ENCODE measurements at regions not wholly inside any gene's neighbourhood (a gene's known extent, or its start where the extent isn't known, plus 50 kb on each side); places are given as distances from the start of the nearest gene placed in this dataset.

GRCh38 chr5:73363911-73364730 is 84.5 kb downstream of the FOXD1 start:
- peaks cover 8% of the 10 kb centered on the region for H3K27me3 Mint-ChIP-seq (ENCODE audit: low read depth)
- Histone ChIP-seq H3K4me2 (ENCODE audit: insufficient read depth, insufficient read length, low read length) (no peak overlapping the region), H3K23ac (ENCODE audit: insufficient read length, low read depth, low read length) (no peak overlapping the region), H3K4ac (ENCODE audit: low read depth, low read length) (no peak overlapping the region), H3K9me3 (ENCODE audit: control insufficient read depth, low read depth, low read length) (no peaks in the 10 kb centered on the region), H2BK120ac (ENCODE audit: low read depth, low read length, poor library complexity, severe bottlenecking) (no peak overlapping the region), H3K4me1 (ENCODE audit: insufficient read depth, low read length) (no peaks in the 10 kb centered on the region), H4K8ac (replicated peaks; ENCODE audit: insufficient read length, low read depth, low read length) (no peak overlapping the region), H4K91ac (ENCODE audit: insufficient read length, low read depth, low read length) (no peak overlapping the region), H3K23me2 (ENCODE audit: insufficient read length, low read depth, low read length, poor library complexity, severe bottlenecking) (no peaks in the 10 kb centered on the region), H3K79me1 (ENCODE audit: insufficient read depth, low read depth, low read length, poor library complexity, severe bottlenecking) (no peaks in the 10 kb centered on the region), H3K9ac (ENCODE audit: extremely low read depth, insufficient read length, low read length) (no peak overlapping the region), H3K56ac (ENCODE audit: insufficient read length, low read depth, low read length) (no peak overlapping the region), H2AK5ac (ENCODE audit: insufficient read length, low read length) (no peak overlapping the region), H3T11ph (ENCODE audit: low read length) (no peak overlapping the region), H2BK12ac (ENCODE audit: insufficient read length, low read depth, low read length) (no peak overlapping the region), H2BK20ac (ENCODE audit: low read depth, low read length, poor library complexity, severe bottlenecking) (no peak overlapping the region), H2BK15ac (ENCODE audit: low read depth, low read length) (no peak overlapping the region), H3K18ac (ENCODE audit: insufficient read length, low read depth, low read length) (no peak overlapping the region), H2BK5ac (ENCODE audit: insufficient read length, low read length) (no peak overlapping the region), H3K27me3 (ENCODE audit: insufficient read depth, low read length) (no peaks in the 10 kb centered on the region), H3K27ac (ENCODE audit: insufficient read length, low read depth, low read length) (no peak overlapping the region), H4K5ac (ENCODE audit: insufficient read length, low read depth, low read length) (no peak overlapping the region), H3K79me2 (ENCODE audit: insufficient read depth, low read length) (no peaks in the 10 kb centered on the region), H4K20me1 (ENCODE audit: control insufficient read depth, insufficient read depth, insufficient read length) (no peaks in the 10 kb centered on the region), H2AFZ (ENCODE audit: low read length) (no peak overlapping the region), H3K14ac (ENCODE audit: insufficient read depth, low read length) (no peak overlapping the region)
- H3K4me1 Mint-ChIP-seq: peaks cover 6% of the 10 kb centered on the region in 2 experiments; a peak in 3 of 4 replicates
- no peak for DNase-seq
- H3K27ac Mint-ChIP-seq: no peak overlapping the region; a peak in 1 of 7 replicates
- no peak for TF ChIP-seq CTCF (conservative IDR thresholded peaks at IDR 0.05)
- no peak overlapping the region for H3K4me3 Mint-ChIP-seq
- WGBS (ENCODE audit: extremely low coverage, insufficient read length, low lambda C conversion rate): no CpG with 5 or more reads among the region's 4 CpGs
- 0 out of 7 replicates have a peak, but pooled peaks cover 0 to 3% (median 0%) of the 10 kb centered on the region in 3 experiments for H3K36me3 Mint-ChIP-seq (ENCODE audit: insufficient read depth in 1 of 3, low read depth in 3 of 3)
- H3K9me3 Mint-ChIP-seq: peaks cover 0 to 2% of the 10 kb centered on the region in 2 experiments; a peak in 1 of 5 replicates

Data from H9 (cell line).